Mucosa of descending colon (tissue), 3 donors: ENCODE measurements at regions not wholly inside any gene's neighbourhood (a gene's known extent, or its start where the extent isn't known, plus 50 kb on each side); places are given as distances from the start of the nearest gene placed in this dataset.
"Not testable (repeated sequence)": the region's sequence is repeated elsewhere in the genome, so short reads cannot be mapped to it uniquely, and the experiment has no call there.

Experiments
- ATAC-seq: fragments of 200-7000 bp; cut with Tn5 transposase; one replicate; pipeline ENCODE4 v1.9.1; 2020; ENCODE audit warnings: mild to moderate bottlenecking, moderate library complexity
- DNase-seq, 3 donors: peaks; one replicate each; pipeline ENCODE4 v3.0.0-alpha.2; 2020
- H3K36me3 ChIP-seq: fragments of 200-600 bp; one replicate; pipeline ENCODE4 v1.8.0; 2021; ENCODE audit warnings: low read depth, mild to moderate bottlenecking
- H3K4me1 ChIP-seq: fragments of 200-600 bp; one replicate; pipeline ENCODE4 v1.8.0; 2021; ENCODE audit warnings: low read depth, mild to moderate bottlenecking
- H3K4me3 ChIP-seq: fragments of 200-600 bp; one replicate; pipeline ENCODE4 v1.8.0; 2021; ENCODE audit warnings: mild to moderate bottlenecking
- H3K9me3 ChIP-seq: fragments of 200-600 bp; one replicate; pipeline ENCODE4 v1.8.0; 2021; ENCODE audit warnings: mild to moderate bottlenecking
- CTCF ChIP-seq: fragments of 200-600 bp; IDR thresholded peaks from one replicate; pipeline ENCODE4 v1.8.0; 2022; ENCODE audit warnings: antibody characterized with exemption, mild to moderate bottlenecking
- intact Hi-C, 2 donors: fragments of 100-400 bp; cut with DNase I in 1 of 2; cut with micrococcal nuclease in 1 of 2; formaldehyde crosslinking; loops; one replicate each; pipeline versions ENCODE4 v1.11.0 to v1.11.1; 2022; cut with DNase I, micrococcal nuclease
- donor health status: DM: no; HTN: no; CAD: no; lungs with moderate emphysema.
- donor health status: DM: no; HTN: no; CAD: no.
- donor health status: DM: no; HTN: yes; CAD: no.

DNA sequence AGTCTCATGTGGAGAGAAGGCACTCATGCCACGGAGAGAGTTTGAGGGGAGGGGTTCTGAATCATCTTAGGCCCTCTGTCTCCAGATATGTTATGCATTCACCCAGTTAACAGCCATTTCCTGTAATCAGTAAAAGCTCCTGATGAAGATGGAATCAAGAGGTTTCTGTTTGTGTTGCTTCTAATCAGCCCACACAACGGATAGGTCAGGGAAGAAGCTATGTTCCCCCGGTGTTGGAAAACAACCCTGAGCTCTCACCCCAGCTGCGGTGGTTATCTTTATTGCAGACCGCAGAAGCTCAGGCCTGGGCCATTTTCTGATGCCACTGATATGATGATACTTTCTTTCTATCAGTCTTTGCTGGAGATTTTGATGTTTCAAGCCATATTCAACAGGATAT lies 338.5 kb upstream of the ONECUT1 start:
- TF ChIP-seq CTCF: no peak
- ATAC-seq: no peak
- intact Hi-C loops: no loop called here
- no peak for DNase-seq
- Histone ChIP-seq H3K4me3 (no peak overlapping the region), H3K9me3 (no peaks in the 10 kb centered on the region), H3K36me3 (no peaks in the 10 kb centered on the region), H3K4me1 (no peaks in the 10 kb centered on the region)

- Histone ChIP-seq H3K36me3 (no peaks in the 10 kb centered on the region), H3K4me3 (no peak overlapping the region), H3K9me3 (no peaks in the 10 kb centered on the region), H3K4me1 (no peaks in the 10 kb centered on the region)
- no peak for TF ChIP-seq CTCF
- no peak for DNase-seq
- no peak for ATAC-seq
- intact Hi-C loops: no loop called here
These were observed 336.0 kb upstream of the ONECUT1 start for GRCh38 chr15:53126144-53126543.

DNA sequence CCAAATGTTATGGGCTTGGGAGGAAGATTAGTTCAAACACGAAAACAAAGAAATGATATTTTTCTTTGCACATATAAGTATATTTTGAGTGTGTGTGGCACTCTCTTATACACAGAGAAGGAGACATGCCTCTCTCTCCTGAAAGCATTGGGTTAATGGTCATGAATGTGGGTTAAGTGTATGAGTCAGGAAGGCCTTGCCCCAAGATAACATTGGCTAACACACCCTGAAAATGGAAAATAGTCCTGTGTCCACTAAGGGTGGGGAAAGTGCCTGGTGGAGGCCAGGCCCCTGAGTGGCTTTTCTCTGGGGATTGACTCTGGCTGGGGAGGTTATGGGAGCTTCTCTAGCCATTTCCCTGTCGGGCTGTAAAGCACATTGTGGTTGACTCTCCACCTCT lies 332.7 kb upstream of the ONECUT1 start:
- intact Hi-C loops: no loop called here
- no peak for TF ChIP-seq CTCF
- Histone ChIP-seq H3K4me1 (no peaks in the 10 kb centered on the region), H3K4me3 (no peak overlapping the region), H3K36me3 (no peaks in the 10 kb centered on the region), H3K9me3 (no peaks in the 10 kb centered on the region)
- ATAC-seq: peak; percentile 50
- no peak for DNase-seq

GRCh38 chr15:53116915-53117314 lies 326.8 kb upstream of the ONECUT1 start:
- H3K4me3 ChIP-seq, H3K4me1 ChIP-seq, intact Hi-C loops, H3K36me3 ChIP-seq, H3K9me3 ChIP-seq, DNase-seq, ATAC-seq: not testable (repeated sequence)

GRCh38 chr15:53116169-53116568 lies 326.0 kb upstream of the ONECUT1 start:
- DNase-seq (peak in 2 of 3 donors; percentile 18 to 34), ATAC-seq (peak; percentile 70)
- Histone ChIP-seq H3K4me3 (no peak overlapping the region), H3K4me1 (peaks cover 10% of the 10 kb centered on the region), H3K36me3 (no peaks in the 10 kb centered on the region), H3K9me3 (no peaks in the 10 kb centered on the region)
- TF ChIP-seq CTCF: no peak
- intact Hi-C loops: no loop called here

GRCh38 chr15:53115563-53115962 lies 325.4 kb upstream of the ONECUT1 start:
- ATAC-seq (peak; percentile 89), DNase-seq (peak; percentile 31 to 64 (median 33))
- no peak for TF ChIP-seq CTCF
- intact Hi-C loops: no loop called here
- H3K36me3 ChIP-seq: no peaks in the 10 kb centered on the region
- no peak overlapping the region for H3K4me3 ChIP-seq
- H3K9me3 ChIP-seq: no peaks in the 10 kb centered on the region
- H3K4me1 ChIP-seq: peaks cover 10% of the 10 kb centered on the region
